Cardiac fibroblast (primary cell): ENCODE measurements at regions not wholly inside any gene's neighbourhood (a gene's known extent, or its start where the extent isn't known, plus 50 kb on each side); places are given as distances from the start of the nearest gene placed in this dataset.
"Not testable (repeated sequence)": the region's sequence is repeated elsewhere in the genome, so short reads cannot be mapped to it uniquely, and the experiment has no call there.

Experiments
- DNase-seq, 2 donors: peaks; one replicate each; pipeline versions ENCODE4 v3.0.0 to v3.0.0-alpha.2; 2010; ENCODE audit warnings: low read depth in 2 of 2
- H3K4me3 ChIP-seq, 2 donors: replicated peaks in 1 of 2; 1 replicate in 1 of 2; 2 replicates in 1 of 2; pipeline ENCODE4 v1.5.1; 2011; ENCODE audit warnings: low read depth in 2 of 2, low read length in 2 of 2, mild to moderate bottlenecking in 2 of 2, moderate library complexity in 1 of 2
- TF ChIP-seq, protein P1 (sequence below): IDR thresholded peaks from one replicate; pipeline ENCODE4 v1.5.1; 2011; ENCODE audit warnings: low read depth, mild to moderate bottlenecking, low read length, inconsistent platforms

DNA sequence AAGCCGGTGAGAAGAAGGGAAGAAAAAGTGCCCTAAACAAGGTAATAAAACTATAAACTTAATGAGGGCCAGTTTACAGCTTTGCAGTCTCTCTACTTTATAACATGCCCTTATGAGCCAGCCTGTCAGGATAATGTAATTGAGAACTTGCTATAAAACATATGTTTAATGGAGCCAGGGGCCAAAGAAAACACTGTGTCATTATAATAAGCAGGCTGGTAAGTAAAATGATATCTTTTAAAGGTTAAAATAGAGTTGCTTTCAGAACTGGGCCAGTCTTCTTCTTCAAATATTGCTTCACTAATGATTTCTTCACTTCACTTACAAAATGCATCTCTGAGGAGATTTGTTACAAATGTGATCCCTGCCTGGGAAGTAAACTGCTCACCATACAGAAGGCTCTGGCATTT is 192.5 kb downstream of the SHOX2 start:
- H3K4me3 ChIP-seq: no peak overlapping the region
- TF ChIP-seq, protein P1, sequence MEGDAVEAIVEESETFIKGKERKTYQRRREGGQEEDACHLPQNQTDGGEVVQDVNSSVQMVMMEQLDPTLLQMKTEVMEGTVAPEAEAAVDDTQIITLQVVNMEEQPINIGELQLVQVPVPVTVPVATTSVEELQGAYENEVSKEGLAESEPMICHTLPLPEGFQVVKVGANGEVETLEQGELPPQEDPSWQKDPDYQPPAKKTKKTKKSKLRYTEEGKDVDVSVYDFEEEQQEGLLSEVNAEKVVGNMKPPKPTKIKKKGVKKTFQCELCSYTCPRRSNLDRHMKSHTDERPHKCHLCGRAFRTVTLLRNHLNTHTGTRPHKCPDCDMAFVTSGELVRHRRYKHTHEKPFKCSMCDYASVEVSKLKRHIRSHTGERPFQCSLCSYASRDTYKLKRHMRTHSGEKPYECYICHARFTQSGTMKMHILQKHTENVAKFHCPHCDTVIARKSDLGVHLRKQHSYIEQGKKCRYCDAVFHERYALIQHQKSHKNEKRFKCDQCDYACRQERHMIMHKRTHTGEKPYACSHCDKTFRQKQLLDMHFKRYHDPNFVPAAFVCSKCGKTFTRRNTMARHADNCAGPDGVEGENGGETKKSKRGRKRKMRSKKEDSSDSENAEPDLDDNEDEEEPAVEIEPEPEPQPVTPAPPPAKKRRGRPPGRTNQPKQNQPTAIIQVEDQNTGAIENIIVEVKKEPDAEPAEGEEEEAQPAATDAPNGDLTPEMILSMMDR: no peak
- peak; percentile 36 to 48 for DNase-seq

DNA sequence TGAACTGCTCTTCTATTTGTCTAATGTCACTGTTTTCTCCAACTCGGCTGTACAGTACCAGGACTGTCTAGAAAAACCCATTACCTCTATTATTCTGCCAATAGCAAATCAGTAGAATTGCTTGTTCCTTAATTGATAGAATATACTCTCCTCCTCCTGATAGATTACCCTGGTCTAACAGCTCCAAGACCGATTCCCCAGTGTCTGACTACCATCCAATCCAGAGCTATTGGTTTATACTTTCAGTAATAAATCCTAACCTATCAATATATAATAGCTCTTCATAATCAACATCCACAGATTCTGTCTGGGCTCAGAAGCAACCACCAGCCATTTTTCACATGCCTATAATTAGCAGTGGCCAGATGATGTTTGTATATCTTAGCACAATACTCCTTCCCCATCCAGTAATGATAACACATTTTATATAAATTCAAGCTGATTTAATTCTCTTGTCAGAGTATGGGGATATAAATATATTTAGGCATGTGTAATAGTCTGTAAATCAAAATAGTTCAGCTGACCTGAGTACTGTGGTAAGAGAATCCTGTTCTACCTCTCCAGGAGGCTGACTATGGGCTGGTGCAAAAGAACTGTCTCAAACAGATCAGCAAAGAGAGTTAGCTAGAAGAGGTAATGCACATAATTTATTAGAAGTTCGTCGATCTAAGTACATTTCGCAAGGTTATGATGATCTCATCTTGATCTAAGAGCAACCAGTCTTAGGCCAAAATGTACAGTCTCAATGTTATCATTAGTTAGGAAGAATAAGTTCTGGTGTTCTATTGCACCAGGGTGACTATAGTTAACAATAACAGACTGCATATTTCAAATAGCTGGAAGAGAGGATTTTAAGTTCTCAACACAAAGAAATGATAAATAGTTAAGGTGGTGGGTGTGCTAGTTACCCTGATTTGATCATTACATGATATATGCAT is 193.4 kb downstream of the SHOX2 start:
- DNase-seq: peak in 1 of 2 donors; percentile 26
- TF ChIP-seq, protein P1: no peak

DNA sequence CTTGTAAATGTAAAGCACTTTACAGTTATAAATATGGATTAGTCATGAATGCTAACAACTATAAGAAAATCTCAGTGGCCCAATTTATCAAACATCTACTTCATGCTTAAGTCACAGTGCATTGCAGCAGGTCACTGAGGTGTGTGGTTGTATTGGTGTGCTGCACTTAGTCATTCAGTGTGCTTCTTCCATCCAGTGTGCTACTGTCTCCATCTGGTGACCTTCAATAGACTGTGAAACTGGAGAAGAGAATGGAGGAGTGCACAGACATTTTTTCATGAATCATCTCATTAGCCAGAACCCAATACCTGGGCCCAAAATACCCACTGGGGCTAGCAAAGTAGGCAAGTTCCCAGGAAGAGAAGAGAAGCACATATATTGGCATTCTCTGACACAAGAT is 199.6 kb downstream of the SHOX2 start:
- TF ChIP-seq, protein P1: no peak
- peak; percentile 4 to 12 for DNase-seq
- H3K4me3 ChIP-seq: no peak overlapping the region

More for the DNA sequence above, 193.4 kb downstream of the SHOX2 start:
- H3K4me3 ChIP-seq: no peak overlapping the region

- TF ChIP-seq, protein P1: no peak
- no peak for DNase-seq
- no peak overlapping the region for H3K4me3 ChIP-seq
Observed at GRCh38 chr3:157905885-157906284, 200.3 kb downstream of the SHOX2 start.

DNA sequence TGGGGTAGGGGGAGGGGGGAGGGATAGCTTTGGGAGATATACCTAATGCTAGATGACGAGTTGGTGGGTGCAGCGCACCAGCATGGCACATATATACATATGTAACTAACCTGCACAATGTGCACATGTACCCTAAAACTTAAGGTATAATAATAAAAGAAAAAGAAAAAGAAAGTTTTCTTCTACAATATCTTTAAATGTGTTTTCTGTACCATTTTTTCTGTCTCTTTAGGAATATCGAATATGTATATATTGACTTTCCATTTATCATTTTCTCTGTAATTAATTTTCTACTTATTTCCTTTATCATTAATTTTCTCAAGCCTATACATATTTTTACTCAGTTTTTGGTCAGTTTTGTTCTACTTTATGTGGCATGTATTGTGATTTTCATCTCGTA is 203.5 kb downstream of the SHOX2 start:
- H3K4me3 ChIP-seq, DNase-seq: not testable (repeated sequence)

DNA sequence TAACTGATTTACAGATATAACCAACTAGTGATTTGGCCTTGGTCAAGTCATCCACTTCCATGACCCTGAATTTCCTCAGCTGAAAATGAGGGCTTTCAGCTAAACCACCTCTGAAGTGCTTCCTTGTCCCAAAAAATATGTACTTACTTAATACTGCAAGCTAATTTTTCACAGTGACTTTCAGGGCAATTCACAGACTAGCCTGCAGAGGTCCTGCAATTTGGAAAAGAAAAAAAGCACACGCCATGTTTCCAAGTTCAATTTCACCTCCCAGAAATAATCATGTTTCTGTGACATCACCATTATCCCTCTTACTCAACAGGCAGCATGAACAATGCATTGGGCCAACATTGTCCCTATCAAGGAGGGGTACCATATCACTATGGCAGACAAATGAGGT is 218.2 kb downstream of the SHOX2 start:
- peak in 1 of 2 donors; percentile 6 for DNase-seq
- H3K4me3 ChIP-seq: no peak overlapping the region
- TF ChIP-seq, protein P1: no peak

DNA sequence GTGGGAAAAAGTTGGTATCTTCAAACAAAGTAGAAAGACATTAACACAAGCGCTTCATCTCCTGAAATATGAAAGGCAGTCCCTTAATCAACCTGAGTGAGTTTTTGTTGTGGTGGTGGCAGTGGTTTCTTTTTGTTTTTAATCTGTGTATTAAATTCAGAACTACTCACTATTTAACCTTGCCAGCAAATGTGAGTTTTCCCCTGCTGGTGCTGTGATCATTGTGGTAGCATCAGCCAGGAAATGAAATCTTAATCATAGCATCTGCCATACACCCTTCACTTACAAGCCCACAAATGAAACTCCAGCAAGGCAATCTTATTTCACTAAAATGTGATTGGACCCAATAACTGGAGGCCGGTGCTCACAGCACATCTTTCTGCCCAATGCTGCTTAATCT is 229.7 kb downstream of the SHOX2 start:
- H3K4me3 ChIP-seq: no peak overlapping the region
- TF ChIP-seq, protein P1: no peak
- DNase-seq: no peak
